ENCODE measurements at regions not wholly inside any gene's neighbourhood (a gene's known extent, or its start where the extent isn't known, plus 50 kb on each side); places are given as distances from the start of the nearest gene placed in this dataset.

GRCh38 chr17:73865831-73866230 is 221.6 kb upstream of the SDK2 start:
- H4K20me1 ChIP-seq (ENCODE audit: insufficient read depth, low read length), result no peaks in the 10 kb centered on the region
- no peak for DNase-seq
- no peaks in the 10 kb centered on the region for H3K9me3 ChIP-seq (replicated peaks; ENCODE audit: insufficient read depth, low read length)
- no peak overlapping the region for H3K4me2 ChIP-seq (ENCODE audit: low read depth, low read length)
- TF ChIP-seq EZH2phosphoT487 (IDR thresholded peaks at IDR 0.05; ENCODE audit: low read length) (no peak), CTCF (IDR thresholded peaks at IDR 0.05; ENCODE audit: low read length) (no peak), EZH2 (optimal IDR thresholded peaks at IDR 0.05; ENCODE audit: low read depth, low read length) (no peak)
- H3K27ac ChIP-seq (ENCODE audit: low read length), result no peak overlapping the region
- no peaks in the 10 kb centered on the region for H3F3A ChIP-seq (ENCODE audit: insufficient read depth, low read length)
- no peaks in the 10 kb centered on the region for H3K4me1 ChIP-seq (ENCODE audit: low read length)
- no peaks in the 10 kb centered on the region for H3K79me2 ChIP-seq (ENCODE audit: low read length)
- H3K27me3 ChIP-seq (replicated peaks; ENCODE audit: insufficient read depth, low read length), result peaks cover 63% of the 10 kb centered on the region
- H3K9ac ChIP-seq (ENCODE audit: low read length), result no peak overlapping the region
- H3K36me3 ChIP-seq (replicated peaks; ENCODE audit: insufficient read depth, low read length), result no peaks in the 10 kb centered on the region
- H3K4me3 ChIP-seq (ENCODE audit: low read length), result no peak overlapping the region
- no peaks in the 10 kb centered on the region for H3K9me2 ChIP-seq (replicated peaks; ENCODE audit: insufficient read depth, low read length)
- no peak overlapping the region for H2AFZ ChIP-seq (ENCODE audit: low read length)

GRCh38 chr17:73867056-73867455 is 222.8 kb upstream of the SDK2 start:
- H3K27ac ChIP-seq (ENCODE audit: low read length), result no peak overlapping the region
- no peak overlapping the region for H2AFZ ChIP-seq (ENCODE audit: low read length)
- H3K79me2 ChIP-seq (ENCODE audit: low read length), result no peaks in the 10 kb centered on the region
- no peaks in the 10 kb centered on the region for H3K4me1 ChIP-seq (ENCODE audit: low read length)
- no peak overlapping the region for H3K9ac ChIP-seq (ENCODE audit: low read length)
- TF ChIP-seq EZH2 (optimal IDR thresholded peaks at IDR 0.05; ENCODE audit: low read depth, low read length) (no peak), CTCF (IDR thresholded peaks at IDR 0.05; ENCODE audit: low read length) (no peak), EZH2phosphoT487 (IDR thresholded peaks at IDR 0.05; ENCODE audit: low read length) (no peak)
- H3K9me3 ChIP-seq (replicated peaks; ENCODE audit: insufficient read depth, low read length), result no peaks in the 10 kb centered on the region
- DNase-seq, result no peak
- peaks cover 57% of the 10 kb centered on the region for H3K27me3 ChIP-seq (replicated peaks; ENCODE audit: insufficient read depth, low read length)
- no peaks in the 10 kb centered on the region for H3K36me3 ChIP-seq (replicated peaks; ENCODE audit: insufficient read depth, low read length)
- no peaks in the 10 kb centered on the region for H4K20me1 ChIP-seq (ENCODE audit: insufficient read depth, low read length)
- no peak overlapping the region for H3K4me2 ChIP-seq (ENCODE audit: low read depth, low read length)
- H3F3A ChIP-seq (ENCODE audit: insufficient read depth, low read length), result no peaks in the 10 kb centered on the region
- H3K9me2 ChIP-seq (replicated peaks; ENCODE audit: insufficient read depth, low read length), result no peaks in the 10 kb centered on the region
- H3K4me3 ChIP-seq (ENCODE audit: low read length), result no peak overlapping the region

GRCh38 chr17:73870068-73870467 is 225.8 kb upstream of the SDK2 start:
- no peak overlapping the region for H3K9ac ChIP-seq (ENCODE audit: low read length)
- no peaks in the 10 kb centered on the region for H3K79me2 ChIP-seq (ENCODE audit: low read length)
- TF ChIP-seq CTCF (IDR thresholded peaks at IDR 0.05; ENCODE audit: low read length) (no peak), EZH2 (optimal IDR thresholded peaks at IDR 0.05; ENCODE audit: low read depth, low read length) (no peak), EZH2phosphoT487 (IDR thresholded peaks at IDR 0.05; ENCODE audit: low read length) (no peak)
- no peaks in the 10 kb centered on the region for H4K20me1 ChIP-seq (ENCODE audit: insufficient read depth, low read length)
- no peak for DNase-seq
- H3K27me3 ChIP-seq (replicated peaks; ENCODE audit: insufficient read depth, low read length), result peaks cover 63% of the 10 kb centered on the region
- H3K9me2 ChIP-seq (replicated peaks; ENCODE audit: insufficient read depth, low read length), result no peaks in the 10 kb centered on the region
- H3K36me3 ChIP-seq (replicated peaks; ENCODE audit: insufficient read depth, low read length), result no peaks in the 10 kb centered on the region
- H3K4me2 ChIP-seq (ENCODE audit: low read depth, low read length), result no peak overlapping the region
- H3K27ac ChIP-seq (ENCODE audit: low read length), result no peak overlapping the region
- no peak overlapping the region for H3K4me3 ChIP-seq (ENCODE audit: low read length)
- H3K9me3 ChIP-seq (replicated peaks; ENCODE audit: insufficient read depth, low read length), result no peaks in the 10 kb centered on the region
- H3K4me1 ChIP-seq (ENCODE audit: low read length), result no peaks in the 10 kb centered on the region
- no peak overlapping the region for H2AFZ ChIP-seq (ENCODE audit: low read length)
- no peaks in the 10 kb centered on the region for H3F3A ChIP-seq (ENCODE audit: insufficient read depth, low read length)

All from MM.1S (cell line).